ENCODE measurements at regions not wholly inside any gene's neighbourhood (a gene's known extent, or its start where the extent isn't known, plus 50 kb on each side); places are given as distances from the start of the nearest gene placed in this dataset.

- DNase-seq (ENCODE audit: extremely low read depth in 1 of 2, low read depth in 1 of 2), result no peak
These were observed 142.2 kb upstream of the HABP2 start for GRCh38 chr10:113410618-113411017.

DNA sequence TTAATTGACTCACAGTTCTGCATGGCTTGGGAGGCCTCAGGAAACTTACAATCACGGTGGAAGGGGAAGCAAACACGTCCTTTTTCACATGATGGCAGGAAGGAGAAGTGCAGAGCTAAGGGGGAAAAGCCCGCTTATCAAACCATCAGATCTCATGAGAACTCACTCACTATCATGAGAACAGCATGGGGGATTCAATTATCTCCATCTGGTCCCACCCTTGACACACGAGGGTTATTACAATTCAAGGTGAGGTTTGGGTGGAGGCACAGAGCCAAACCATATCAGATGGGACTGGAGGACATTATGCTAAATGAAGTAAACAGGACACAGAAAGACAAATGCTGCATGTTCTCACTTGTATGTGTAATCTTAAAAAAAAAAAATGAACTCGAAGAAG, 141.4 kb upstream of the HABP2 start:
- DNase-seq (ENCODE audit: extremely low read depth in 1 of 2, low read depth in 1 of 2), result no peak

DNA sequence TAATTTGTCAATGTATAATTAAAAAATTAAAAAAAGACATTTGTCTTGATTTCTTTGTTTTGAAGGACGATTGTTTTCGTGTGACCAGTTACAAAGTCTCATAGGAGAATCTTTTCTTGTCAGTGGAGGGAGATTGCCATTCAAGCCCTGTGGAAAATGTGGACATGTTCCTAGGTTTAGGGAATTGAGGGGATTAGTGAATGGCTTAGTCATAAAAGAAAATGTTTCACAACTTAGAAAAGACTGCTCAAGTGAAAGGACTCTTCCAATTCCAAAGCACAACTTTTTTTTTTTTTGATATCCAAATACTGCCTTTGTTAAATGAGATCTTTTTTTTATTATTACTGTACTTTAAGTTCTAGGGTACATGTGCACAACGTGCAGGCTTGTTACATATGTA, 140.7 kb upstream of the HABP2 start:
- no peak for DNase-seq (ENCODE audit: extremely low read depth in 1 of 2, low read depth in 1 of 2)

GRCh38 chr10:113414543-113414942, 138.3 kb upstream of the HABP2 start:
- no peak for DNase-seq (ENCODE audit: extremely low read depth in 1 of 2, low read depth in 1 of 2)

GRCh38 chr10:113415246-113415645, 137.6 kb upstream of the HABP2 start:
- no peak for DNase-seq (ENCODE audit: extremely low read depth in 1 of 2, low read depth in 1 of 2)

DNA sequence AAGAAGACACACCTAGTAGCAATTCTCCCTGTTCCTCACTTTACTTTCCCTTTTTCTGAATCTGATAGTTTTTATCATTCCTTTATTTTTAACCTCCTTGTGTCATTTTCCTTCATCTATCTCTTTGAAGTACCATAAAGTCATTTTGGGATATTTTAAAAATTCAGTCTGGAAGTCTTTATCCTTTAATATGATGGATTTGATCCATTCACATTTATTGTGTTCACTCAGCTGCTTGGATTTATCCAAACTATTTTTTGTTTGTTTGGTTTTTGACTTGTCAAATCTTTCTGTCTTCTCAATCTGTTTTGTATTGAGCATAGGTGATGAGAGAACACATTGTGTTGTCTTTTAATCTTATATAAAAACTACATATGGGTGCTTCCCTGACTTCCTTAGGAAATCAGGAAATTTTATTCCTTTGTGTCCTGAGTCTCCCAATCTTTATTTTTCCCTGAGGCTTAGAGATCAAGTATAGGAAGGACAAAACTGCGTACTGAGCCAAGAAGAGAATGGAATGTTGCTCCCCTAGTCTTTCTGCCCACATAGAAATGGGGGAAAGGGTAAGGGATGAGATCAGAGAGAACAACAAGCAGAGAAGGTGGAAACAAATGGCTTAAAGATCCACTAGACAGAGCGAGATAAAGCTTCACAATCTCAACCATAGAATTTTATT, 132.7 kb upstream of the HABP2 start:
- DNase-seq (ENCODE audit: extremely low read depth in 1 of 2, low read depth in 1 of 2), result no peak

DNA sequence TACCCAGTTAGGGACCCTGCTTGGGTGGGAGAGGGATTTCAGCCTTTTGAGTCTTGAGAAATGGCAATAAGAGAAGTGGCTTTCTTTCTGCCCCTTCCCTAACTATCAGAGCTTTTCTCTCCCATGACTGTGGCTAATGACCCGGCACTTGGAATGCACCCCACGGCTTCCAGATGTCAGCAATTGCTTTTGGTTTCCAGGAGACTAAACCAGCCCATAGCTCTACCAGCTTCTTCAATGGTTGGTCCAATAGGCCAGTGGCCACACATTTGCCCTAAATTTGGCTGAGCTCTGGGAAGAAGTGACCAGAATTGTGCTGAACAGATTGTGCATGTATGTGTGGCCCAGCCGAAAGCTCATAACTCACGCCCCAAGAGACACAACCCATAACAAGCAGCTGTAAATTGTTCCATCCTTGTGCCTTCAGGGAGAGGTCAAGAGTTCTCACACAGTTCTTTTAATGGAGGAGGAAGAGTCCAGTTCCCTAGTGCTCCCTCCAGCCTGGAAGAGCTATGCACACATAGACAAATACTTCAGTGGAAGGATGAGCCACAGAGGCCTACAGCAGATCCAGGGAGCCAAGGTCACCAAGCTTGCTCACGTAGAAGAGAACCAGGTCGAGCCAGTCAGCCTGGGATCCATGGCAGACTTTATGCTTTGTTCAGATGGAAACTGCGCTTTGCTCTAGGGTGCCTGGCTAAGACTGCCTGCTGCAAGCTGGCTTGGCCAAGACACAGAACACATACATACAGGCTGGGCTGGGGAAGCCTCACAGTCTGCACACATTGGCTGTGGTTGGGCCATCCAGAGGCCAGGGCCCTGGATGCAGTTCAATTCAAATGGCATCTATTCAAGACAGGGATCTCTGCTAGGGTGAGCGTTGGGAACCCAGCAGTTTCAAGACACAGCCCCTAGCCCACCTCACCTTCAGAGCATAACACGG, 131.8 kb upstream of the HABP2 start:
- no peak for DNase-seq (ENCODE audit: extremely low read depth in 1 of 2, low read depth in 1 of 2)

DNA sequence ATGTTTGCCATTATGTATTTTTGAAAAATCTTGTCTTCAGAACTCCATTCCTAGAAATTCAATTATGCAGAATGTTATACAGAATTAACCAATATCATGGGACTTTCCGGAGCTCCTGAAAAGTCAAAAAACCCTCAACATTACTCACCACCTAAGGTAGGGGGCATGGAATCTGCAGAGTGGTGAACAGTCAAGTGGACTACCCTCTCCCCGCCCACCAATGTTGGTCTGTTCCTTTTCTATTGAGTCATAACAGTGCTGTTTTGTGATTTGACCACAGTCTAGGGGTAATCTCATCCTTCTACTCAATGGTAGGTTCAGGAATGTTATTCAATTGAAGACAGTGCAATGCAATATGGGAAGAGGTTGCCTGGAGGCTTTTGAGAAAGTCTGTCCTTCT, 130.5 kb upstream of the HABP2 start:
- DNase-seq (ENCODE audit: extremely low read depth in 1 of 2, low read depth in 1 of 2), result no peak

DNA sequence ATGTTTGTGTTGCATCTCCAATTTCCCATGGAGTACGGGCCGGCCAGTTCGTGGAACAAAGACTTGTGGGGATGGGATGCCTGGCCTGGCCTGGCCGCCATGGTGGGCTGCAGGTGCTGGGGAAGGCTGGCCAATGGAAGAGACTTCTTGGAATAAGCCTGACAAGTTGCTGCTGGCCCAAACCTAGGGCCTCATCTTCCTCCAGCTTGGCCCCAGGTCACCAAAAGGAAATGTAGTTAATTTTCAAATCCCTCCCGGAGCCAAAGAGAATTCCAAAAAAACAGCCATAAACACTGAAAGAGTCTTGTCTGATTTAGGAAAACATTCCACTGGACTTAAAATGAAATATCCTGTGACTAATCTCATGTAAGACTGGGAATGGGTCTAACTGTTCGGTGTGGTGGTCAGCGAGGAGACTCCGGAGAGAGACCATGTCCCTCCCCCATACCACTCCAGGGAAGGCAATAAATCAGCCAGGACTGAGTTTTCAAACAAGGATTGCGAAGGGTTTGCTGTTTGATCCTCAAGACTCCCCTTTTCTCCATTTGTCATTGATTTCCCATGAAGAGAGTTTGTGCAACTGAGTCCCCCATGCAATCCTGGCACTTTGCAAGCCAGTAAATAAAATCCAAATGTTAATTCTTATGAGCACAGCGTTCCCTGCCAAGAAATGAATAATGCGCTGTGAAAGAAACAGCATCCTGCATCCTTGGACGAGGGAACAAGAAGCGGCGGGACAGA, 128.7 kb upstream of the HABP2 start:
- DNase-seq (ENCODE audit: extremely low read depth in 1 of 2, low read depth in 1 of 2), result no peak

- no peak for DNase-seq (ENCODE audit: extremely low read depth in 1 of 2, low read depth in 1 of 2)
These were observed 127.8 kb upstream of the HABP2 start for GRCh38 chr10:113425008-113425407.

- no peak for DNase-seq (ENCODE audit: extremely low read depth in 1 of 2, low read depth in 1 of 2)
These were observed 127.3 kb upstream of the HABP2 start for GRCh38 chr10:113425541-113425951.

DNA sequence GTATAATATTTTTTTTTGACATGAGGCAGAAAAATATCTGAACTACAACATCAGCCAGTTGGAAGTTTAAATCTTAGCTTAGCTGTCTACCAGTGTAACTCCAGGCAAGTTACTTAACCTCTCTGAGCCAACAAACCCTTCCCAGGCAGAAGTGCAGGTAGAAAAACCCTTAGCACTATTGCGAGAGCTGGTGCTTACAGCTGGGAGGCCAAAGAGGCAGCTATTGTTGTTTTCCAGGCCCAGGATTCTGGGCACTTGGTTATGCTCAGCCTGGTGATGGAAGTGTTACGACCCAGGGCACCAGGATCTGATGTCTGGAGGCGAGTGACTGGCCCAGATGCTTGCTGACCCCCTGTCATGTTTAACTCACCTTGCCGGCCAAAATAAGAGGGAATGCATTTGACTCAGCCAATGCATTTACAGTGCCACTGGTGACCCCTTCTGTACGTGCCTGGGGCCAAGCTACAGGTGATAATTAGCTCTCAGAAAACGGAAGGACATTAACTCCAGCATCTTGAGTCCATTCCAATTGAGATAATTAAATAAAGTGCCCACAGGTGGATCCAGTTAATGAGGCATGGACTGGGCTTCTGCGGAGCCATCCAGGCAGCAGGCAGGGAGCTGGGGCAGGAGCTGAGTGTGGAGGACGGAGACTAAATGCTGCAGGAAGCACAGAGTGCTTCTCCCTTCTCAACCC, 126.5 kb upstream of the HABP2 start:
- DNase-seq (ENCODE audit: extremely low read depth in 1 of 2, low read depth in 1 of 2), result no peak

DNA sequence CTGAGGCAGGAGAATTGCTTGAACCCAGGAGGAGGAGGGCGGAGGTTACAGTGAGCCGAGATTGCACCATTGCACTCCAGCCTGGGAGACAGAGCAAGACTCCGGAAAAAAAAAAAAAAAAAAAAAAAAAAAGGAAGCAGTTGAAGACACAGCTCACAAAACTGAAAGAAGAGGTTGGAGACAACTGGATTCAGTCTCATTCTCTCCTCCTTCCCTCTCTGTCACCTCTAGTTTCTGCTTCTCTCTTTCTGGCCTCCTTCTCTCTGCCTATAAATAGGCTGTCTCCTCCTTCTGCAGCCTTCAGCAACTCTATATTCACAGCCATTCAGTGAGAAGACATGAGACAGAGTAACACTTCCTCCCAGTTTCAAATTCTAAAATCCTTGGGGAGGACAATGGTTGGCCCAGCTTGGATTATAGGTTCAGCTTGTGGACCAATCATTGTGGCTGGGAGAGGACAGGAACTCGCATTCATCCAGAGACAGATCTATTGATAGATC, 125.6 kb upstream of the HABP2 start:
- DNase-seq (ENCODE audit: extremely low read depth in 1 of 2, low read depth in 1 of 2), result no peak

- no peak for DNase-seq (ENCODE audit: extremely low read depth in 1 of 2, low read depth in 1 of 2)
These were observed 124.9 kb upstream of the HABP2 start for GRCh38 chr10:113427811-113428558.

DNA sequence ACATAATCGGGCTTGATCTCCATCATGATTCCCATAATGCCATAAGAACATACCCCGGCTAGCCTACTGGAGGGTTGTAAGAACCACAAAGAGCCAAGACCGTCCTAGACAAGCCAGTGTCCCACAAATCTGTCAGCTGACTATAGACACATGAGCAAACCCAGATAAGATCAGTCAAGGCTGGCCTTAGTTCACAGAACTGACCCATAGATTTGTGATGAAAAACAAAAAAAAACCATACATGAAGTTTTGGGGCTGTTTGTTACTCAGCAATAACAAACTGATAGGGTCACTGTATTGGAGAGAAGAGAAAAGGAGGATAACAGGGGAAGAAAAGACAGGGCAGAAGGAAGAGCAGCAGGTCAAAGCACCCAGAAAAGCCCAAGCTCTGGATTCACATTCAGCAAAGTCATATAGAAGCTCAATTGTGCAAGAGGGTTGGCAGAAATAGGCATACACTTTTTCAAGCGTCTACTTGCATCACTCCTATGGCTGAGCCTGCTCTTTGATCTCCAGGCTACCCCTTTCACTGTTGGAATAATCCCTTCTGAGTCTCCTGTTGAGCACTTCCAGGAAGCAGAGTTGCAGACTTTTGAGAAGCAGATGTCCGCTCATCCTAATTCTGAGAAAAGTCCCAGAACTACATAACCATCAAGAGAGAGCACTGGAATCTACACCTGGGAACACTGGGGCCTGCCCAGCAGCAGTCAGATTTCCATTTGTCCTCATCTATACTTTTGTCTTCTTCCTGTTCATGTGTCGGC, 122.0 kb upstream of the HABP2 start:
- no peak for DNase-seq (ENCODE audit: extremely low read depth in 1 of 2, low read depth in 1 of 2)

GRCh38 chr10:113431398-113432160, 121.3 kb upstream of the HABP2 start:
- DNase-seq (ENCODE audit: extremely low read depth in 1 of 2, low read depth in 1 of 2), result no peak

DNA sequence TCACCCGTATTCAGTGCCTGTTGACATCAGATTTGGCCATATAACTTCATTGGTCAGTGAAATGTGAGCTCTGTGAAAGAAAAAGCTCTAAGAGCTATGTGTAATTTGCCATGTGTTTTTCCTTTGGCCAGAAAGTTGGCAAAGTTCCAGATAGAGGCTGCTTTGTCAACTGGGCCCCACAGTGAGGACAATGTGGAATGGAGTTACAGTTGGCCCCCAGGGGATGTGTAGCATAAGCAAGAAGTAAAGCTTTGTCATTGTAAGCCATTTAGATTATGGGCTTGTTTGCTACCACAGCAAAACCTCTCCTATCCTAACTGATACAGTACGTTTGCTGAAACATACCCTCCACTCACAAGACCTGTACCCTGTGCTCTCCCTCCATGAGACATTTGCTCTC, 119.1 kb upstream of the HABP2 start:
- no peak for DNase-seq (ENCODE audit: extremely low read depth in 1 of 2, low read depth in 1 of 2)

GRCh38 chr10:113434315-113434714, 118.5 kb upstream of the HABP2 start:
- DNase-seq (ENCODE audit: extremely low read depth in 1 of 2, low read depth in 1 of 2), result no peak

DNA sequence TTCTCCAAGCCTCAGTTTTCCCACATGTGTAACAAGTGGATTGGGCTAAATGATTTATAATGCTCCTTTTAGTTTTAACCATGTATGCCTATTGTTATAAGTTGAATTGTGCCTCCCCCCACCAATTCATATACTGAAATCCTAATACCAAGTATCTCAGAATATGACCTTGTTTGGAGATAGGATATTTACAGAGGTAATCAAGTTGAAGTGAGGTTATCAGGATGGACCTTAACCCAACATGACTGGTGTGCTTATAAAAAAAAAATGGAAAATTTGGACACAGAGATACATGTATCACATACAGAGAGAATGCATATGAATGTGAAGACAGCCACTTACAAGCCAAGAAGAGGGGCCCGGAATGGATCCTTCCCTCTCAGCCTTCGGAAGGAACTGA, 117.9 kb upstream of the HABP2 start:
- no peak for DNase-seq (ENCODE audit: extremely low read depth in 1 of 2, low read depth in 1 of 2)
